Thymus (tissue), 11 donors: ENCODE measurements at regions not wholly inside any gene's neighbourhood (a gene's known extent, or its start where the extent isn't known, plus 50 kb on each side); places are given as distances from the start of the nearest gene placed in this dataset.

Experiments used
- DNase-seq, 9 donors: peaks; one replicate each; pipeline ENCODE4 v3.0.0-alpha.2; 2013; ENCODE audit warnings: low spot score in 9 of 9, low read depth in 6 of 9, missing footprints in 1 of 9
- H3K27ac ChIP-seq, 2 donors: one replicate each; pipeline ENCODE4 v1.5.1; 2013; ENCODE audit warnings: control low read depth in 1 of 2, low read depth in 1 of 2, low read length in 1 of 2, mild to moderate bottlenecking in 1 of 2, moderate library complexity in 1 of 2
- H3K27me3 ChIP-seq, 2 donors: one replicate each; pipeline ENCODE4 v1.5.1; 2013; ENCODE audit warnings: low read length in 1 of 2; ENCODE audit not compliant: control insufficient read depth in 2 of 2, insufficient read depth in 1 of 2
- H3K36me3 ChIP-seq, 2 donors: one replicate each; pipeline ENCODE4 v1.5.1; 2013; ENCODE audit warnings: low read length in 1 of 2, mild to moderate bottlenecking in 1 of 2, moderate library complexity in 1 of 2; ENCODE audit not compliant: control insufficient read depth in 2 of 2, insufficient read depth in 2 of 2
- H3K4me1 ChIP-seq, 2 donors: one replicate each; pipeline ENCODE4 v1.5.1; 2013; ENCODE audit warnings: low read length in 2 of 2; ENCODE audit not compliant: control insufficient read depth in 2 of 2, insufficient read depth in 2 of 2
- H3K4me3 ChIP-seq, 2 donors: one replicate each; pipeline ENCODE4 v1.5.1; 2013; ENCODE audit warnings: low read length in 2 of 2, control low read depth in 1 of 2, mild to moderate bottlenecking in 1 of 2
- H3K9me3 ChIP-seq, 2 donors: one replicate each; pipeline ENCODE4 v1.5.1; 2013; ENCODE audit warnings: low read length in 1 of 2, mild to moderate bottlenecking in 1 of 2; ENCODE audit not compliant: control insufficient read depth in 2 of 2, insufficient read depth in 1 of 2
- WGBS: extraction: QIAGEN DNeasy Blood & Tissue Kit; methylation state at CpG from one replicate; pipeline ENCODE4 v1.1.7; 2013; 5-methylcytosine and 5-hydroxymethylcytosine counted together
- donor health status: healthy.

GRCh38 chr22:49599691-49600455 lies 227.8 kb downstream of the BRD1 start:
- no peak for DNase-seq
- Histone ChIP-seq H3K27me3 (no peaks in the 10 kb centered on the region), H3K4me3 (no peak overlapping the region), H3K4me1 (peaks cover 6 to 7% of the 10 kb centered on the region in 2 donors), H3K9me3 (peaks cover 0 to 2% of the 10 kb centered on the region in 2 donors), H3K27ac (no peak overlapping the region), H3K36me3 (peaks cover 0 to 38% of the 10 kb centered on the region in 2 donors)
- WGBS: 97% methylated on average over 25 of the region's 25 CpGs

GRCh38 chr22:49599039-49599438 lies 228.6 kb downstream of the BRD1 start:
- H3K27ac ChIP-seq: no peak overlapping the region
- 94% methylated on average over 16 of the region's 16 CpGs for WGBS
- DNase-seq: no peak

GRCh38 chr22:49598338-49598737 lies 229.3 kb downstream of the BRD1 start:
- H3K4me3 ChIP-seq: no peak overlapping the region
- no peaks in the 10 kb centered on the region for H3K9me3 ChIP-seq
- peaks cover 6 to 7% of the 10 kb centered on the region in 2 donors for H3K4me1 ChIP-seq
- no peak for DNase-seq
- H3K27ac ChIP-seq: no peak overlapping the region
- H3K36me3 ChIP-seq: peaks cover 0 to 36% of the 10 kb centered on the region in 2 donors
- WGBS: 93% methylated on average over 9 of the region's 9 CpGs
- H3K27me3 ChIP-seq: no peaks in the 10 kb centered on the region

More at GRCh38 chr22:49599039-49599438, 228.6 kb downstream of the BRD1 start:
- H3K4me1 ChIP-seq: peaks cover 6 to 7% of the 10 kb centered on the region in 2 donors
- peaks cover 0 to 40% of the 10 kb centered on the region in 2 donors for H3K36me3 ChIP-seq
- peaks cover 0 to 2% of the 10 kb centered on the region in 2 donors for H3K9me3 ChIP-seq
- H3K4me3 ChIP-seq: no peak overlapping the region
- H3K27me3 ChIP-seq: no peaks in the 10 kb centered on the region

DNA sequence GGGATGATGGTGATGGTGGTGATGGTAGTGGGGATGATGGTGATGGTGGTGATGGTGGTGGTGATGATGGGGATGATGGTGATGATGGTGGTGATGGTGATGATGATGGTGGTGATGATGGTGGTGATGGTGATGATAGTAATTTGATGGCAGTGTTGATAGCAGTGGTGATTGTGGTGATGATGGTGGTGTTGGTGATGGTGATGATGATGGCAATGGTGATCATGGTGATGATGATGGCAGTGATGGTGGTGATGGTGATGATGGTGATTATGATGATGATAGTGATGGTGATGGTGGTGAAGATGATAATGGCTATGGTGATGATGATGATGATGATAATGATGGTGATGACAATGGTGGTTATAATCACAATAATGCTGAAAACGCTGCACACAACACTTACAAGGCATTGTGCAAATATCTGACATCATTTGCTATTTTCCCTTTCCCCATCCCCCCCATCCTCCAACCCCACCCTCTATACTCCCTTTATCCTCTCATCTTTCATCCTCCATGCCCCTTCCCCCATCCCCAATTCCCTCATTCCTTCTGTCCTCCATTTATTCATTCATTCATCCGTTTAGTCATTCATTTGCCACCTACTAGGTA lies 230.1 kb downstream of the BRD1 start:
- Histone ChIP-seq H3K4me1 (peaks cover 6 to 7% of the 10 kb centered on the region in 2 donors), H3K27me3 (no peaks in the 10 kb centered on the region), H3K27ac (no peak overlapping the region), H3K9me3 (no peaks in the 10 kb centered on the region), H3K4me3 (no peak overlapping the region), H3K36me3 (peaks cover 0 to 28% of the 10 kb centered on the region in 2 donors)
- WGBS: 98% methylated on average over 2 of the region's 2 CpGs
- no peak for DNase-seq

DNA sequence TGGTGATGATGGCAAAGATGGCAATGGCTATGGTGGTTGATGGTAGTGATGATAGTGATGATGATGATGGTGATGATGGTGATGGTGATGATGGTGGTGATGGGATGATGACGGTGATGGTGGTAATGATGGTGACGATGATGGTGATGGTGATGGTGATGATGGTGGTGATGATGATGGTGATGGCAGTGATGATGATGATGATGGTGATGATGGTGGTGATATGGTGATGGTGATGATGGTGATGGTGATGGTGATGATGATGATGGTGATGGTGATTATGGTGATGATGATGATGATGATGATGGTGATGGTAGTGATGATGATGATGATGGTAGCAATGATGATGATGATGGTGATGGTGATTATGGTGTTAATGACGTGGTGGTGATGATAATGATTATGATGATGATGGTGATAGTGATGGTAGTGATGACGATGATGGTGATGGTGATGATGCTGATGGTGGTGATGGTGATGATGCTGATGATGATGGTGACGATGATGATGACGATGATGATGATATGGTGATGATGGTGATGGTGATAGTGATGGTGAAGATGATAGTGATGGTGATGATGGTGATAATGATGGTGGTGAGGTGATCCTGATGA lies 232.1 kb downstream of the BRD1 start:
- no peak for DNase-seq
- no peak overlapping the region for H3K4me3 ChIP-seq
- no peak overlapping the region for H3K27ac ChIP-seq
- H3K27me3 ChIP-seq: no peaks in the 10 kb centered on the region
- H3K9me3 ChIP-seq: no peaks in the 10 kb centered on the region
- WGBS: 98% methylated on average over 6 of the region's 6 CpGs
- peaks cover 1 to 2% of the 10 kb centered on the region in 2 donors for H3K4me1 ChIP-seq
- H3K36me3 ChIP-seq: peaks cover 0 to 28% of the 10 kb centered on the region in 2 donors

- DNase-seq: no peak
- Histone ChIP-seq H3K27me3 (no peaks in the 10 kb centered on the region), H3K4me1 (no peaks in the 10 kb centered on the region), H3K36me3 (peaks cover 0 to 28% of the 10 kb centered on the region in 2 donors), H3K27ac (no peak overlapping the region), H3K4me3 (no peak overlapping the region), H3K9me3 (no peaks in the 10 kb centered on the region)
- 87% methylated on average over 6 of the region's 6 CpGs for WGBS
Observed at GRCh38 chr22:49594078-49594477, 233.6 kb downstream of the BRD1 start.

GRCh38 chr22:49593509-49593908 lies 234.2 kb downstream of the BRD1 start:
- DNase-seq: no peak
- Histone ChIP-seq H3K27ac (no peak overlapping the region), H3K9me3 (no peaks in the 10 kb centered on the region), H3K4me1 (no peaks in the 10 kb centered on the region), H3K4me3 (no peak overlapping the region), H3K27me3 (no peaks in the 10 kb centered on the region), H3K36me3 (peaks cover 0 to 25% of the 10 kb centered on the region in 2 donors)
- WGBS: 97% methylated on average over 7 of the region's 7 CpGs

DNA sequence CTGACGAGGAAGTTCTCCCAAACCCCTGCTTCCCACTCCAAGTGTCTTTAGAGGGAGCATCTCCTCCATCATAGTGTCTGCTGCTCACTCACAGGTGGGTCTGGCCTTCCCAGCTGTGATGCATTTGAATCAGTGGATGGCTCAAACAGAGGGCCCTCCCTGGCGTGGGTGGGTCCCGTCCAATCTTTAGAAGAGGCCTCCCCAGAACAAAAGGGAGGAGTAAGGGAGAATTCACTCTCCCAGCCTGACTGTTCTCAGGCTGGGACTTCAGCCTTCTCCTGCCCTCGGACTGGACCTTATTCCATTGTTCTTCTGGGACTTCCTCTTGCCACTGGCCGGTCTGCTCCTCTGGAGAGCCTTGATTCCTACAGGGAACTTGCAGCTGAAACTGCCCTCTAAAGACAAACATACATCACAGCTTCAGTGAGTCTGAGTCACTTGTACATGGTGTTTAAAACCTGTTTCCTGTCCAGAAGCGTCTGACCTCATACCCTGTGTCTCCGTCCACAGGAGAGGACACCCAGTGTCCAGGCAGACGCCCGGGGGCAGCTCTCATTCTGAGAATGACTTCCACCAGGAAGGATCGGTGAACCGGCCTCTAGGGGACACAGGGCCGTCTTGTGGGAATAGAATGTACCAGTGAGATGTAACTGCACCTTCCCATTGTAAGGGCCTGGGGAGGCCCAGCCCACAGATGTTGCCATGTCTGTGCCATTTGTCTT lies 234.7 kb downstream of the BRD1 start:
- Histone ChIP-seq H3K36me3 (peaks cover 0 to 25% of the 10 kb centered on the region in 2 donors), H3K4me1 (no peaks in the 10 kb centered on the region), H3K27me3 (no peaks in the 10 kb centered on the region), H3K9me3 (no peaks in the 10 kb centered on the region), H3K27ac (no peak overlapping the region), H3K4me3 (no peak overlapping the region)
- DNase-seq: no peak
- WGBS: 96% methylated on average over 12 of the region's 12 CpGs
